Tibial nerve (tissue), 4 donors: ENCODE measurements at regions not wholly inside any gene's neighbourhood (a gene's known extent, or its start where the extent isn't known, plus 50 kb on each side); places are given as distances from the start of the nearest gene placed in this dataset.

Source experiments
- CTCF ChIP-seq, 5 experiments: fragments of 200-600 bp in 3 of 5; fragments of 450-650 bp in 2 of 5; sonication (generic) in 3 of 5; IDR thresholded peaks; one replicate each; pipeline ENCODE4 v1.5.1; 2016 to 2019; ENCODE audit warnings: antibody characterized with exemption in 5 of 5, mild to moderate bottlenecking in 3 of 5, moderate library complexity in 2 of 5
- EP300 ChIP-seq, 2 donors: sonication (generic); formaldehyde crosslinking; IDR thresholded peaks; one replicate each; pipeline ENCODE4 v1.6.1; 2017; ENCODE audit warnings: antibody characterized with exemption in 2 of 2, mild to moderate bottlenecking in 1 of 2
- POLR2A ChIP-seq, 2 donors: fragments of 450-650 bp; IDR thresholded peaks; one replicate each; pipeline ENCODE4 v1.6.1; 2017; ENCODE audit warnings: antibody characterized with exemption in 2 of 2, mild to moderate bottlenecking in 2 of 2, moderate library complexity in 2 of 2

- no peak for TF ChIP-seq CTCF (IDR thresholded peaks at IDR 0.05)
- TF ChIP-seq EP300 (IDR thresholded peaks at IDR 0.05), result no peak
- TF ChIP-seq POLR2A (IDR thresholded peaks at IDR 0.05), result no peak
Observed at GRCh38 chr9:113695440-113695851, 180.7 kb upstream of the ZNF618 start.
